ENCODE measurements at regions not wholly inside any gene's neighbourhood (a gene's known extent, or its start where the extent isn't known, plus 50 kb on each side); places are given as distances from the start of the nearest gene placed in this dataset.

GRCh38 chr2:67667054-67667908 lies 270.1 kb downstream of the ETAA1 start:
- Histone ChIP-seq H4K20me1 (ENCODE audit: insufficient read depth) (no peaks in the 10 kb centered on the region), H3K9me3 (ENCODE audit: control insufficient read depth in 1 of 2, insufficient read depth in 1 of 2, low read depth in 1 of 2, low read length in 2 of 2) (no peaks in the 10 kb centered on the region; a peak in 1 of 4 replicates), H3K36me3 (ENCODE audit: control insufficient read depth in 1 of 2, insufficient read depth in 2 of 2, low read length in 2 of 2) (no peaks in the 10 kb centered on the region), H3K9ac (ENCODE audit: low read length) (no peak overlapping the region), H3K4me2 (ENCODE audit: low read length) (no peak overlapping the region), H3K9me2 (ENCODE audit: insufficient read depth) (no peaks in the 10 kb centered on the region), H3K27me3 (ENCODE audit: insufficient read depth, low read length) (peaks cover 25% of the 10 kb centered on the region), H3K79me2 (ENCODE audit: insufficient read depth, low read length) (no peaks in the 10 kb centered on the region), H3K4me1 (ENCODE audit: control insufficient read depth in 1 of 2, insufficient read depth in 2 of 2, low read length in 2 of 2) (no peaks in the 10 kb centered on the region), H2AFZ (ENCODE audit: low read depth, low read length, poor library complexity, severe bottlenecking) (no peak overlapping the region), H3K27ac (ENCODE audit: low read depth, low read length) (no peak overlapping the region), H3K4me3 (replicated peaks in 1 of 2; ENCODE audit: low read depth in 1 of 2, low read length in 2 of 2) (no peak overlapping the region)
- TF ChIP-seq ZFX (IDR thresholded peaks at IDR 0.05) (no peak), JUND (IDR thresholded peaks at IDR 0.05) (no peak), POLR2AphosphoS5 (IDR thresholded peaks at IDR 0.05; ENCODE audit: low read depth, low read length) (no peak), EZH2 (IDR thresholded peaks at IDR 0.05) (no peak), SP1 (IDR thresholded peaks at IDR 0.05; ENCODE audit: low read depth) (no peak), REST (IDR thresholded peaks at IDR 0.05; ENCODE audit: low read depth) (no peak), RAD21 (IDR thresholded peaks at IDR 0.05; ENCODE audit: low read depth) (no peak), SRF (IDR thresholded peaks at IDR 0.05; ENCODE audit: low read depth) (no peak), POLR2A (IDR thresholded peaks at IDR 0.05; ENCODE audit: borderline replicate concordance, extremely low read depth, insufficient read depth, insufficient read length) (no peak), FOSL1 (IDR thresholded peaks at IDR 0.05; ENCODE audit: low read depth) (no peak), TCF7L2 (IDR thresholded peaks at IDR 0.05; ENCODE audit: borderline replicate concordance, extremely low read depth, insufficient read depth, insufficient read length) (no peak), MAX (IDR thresholded peaks at IDR 0.05) (no peak), EZH2phosphoT487 (IDR thresholded peaks at IDR 0.05; ENCODE audit: borderline replicate concordance) (no peak), CTCF (IDR thresholded peaks at IDR 0.05 in 2 of 3, conservative IDR thresholded peaks at IDR 0.05 in 1 of 3; ENCODE audit: borderline replicate concordance in 1 of 3, insufficient read depth in 1 of 3, low read depth in 2 of 3, low read length in 2 of 3) (no peak), ATF3 (IDR thresholded peaks at IDR 0.05) (no peak)
- ChIA-PET POLR2A (no interaction called here), CTCF (no interaction called here), RAD21 (ENCODE audit: low non-redundant PET in 1 of 2, low total read pairs in 2 of 2, uncharacterized antibody in 2 of 2, unreplicated experiment in 2 of 2) (no interaction called here)
- BruUV-seq (replicated peaks): no TSS peak
- intact Hi-C loops (cut with micrococcal nuclease): no loop called here
- DNase-seq (ENCODE audit: low read depth, low spot score) (no peak), ATAC-seq (no peak)

Data from HCT116 (cell line).